ENCODE measurements at regions not wholly inside any gene's neighbourhood (a gene's known extent, or its start where the extent isn't known, plus 50 kb on each side); places are given as distances from the start of the nearest gene placed in this dataset.
"Not testable (repeated sequence)": the region's sequence is repeated elsewhere in the genome, so short reads cannot be mapped to it uniquely, and the experiment has no call there.

DNA sequence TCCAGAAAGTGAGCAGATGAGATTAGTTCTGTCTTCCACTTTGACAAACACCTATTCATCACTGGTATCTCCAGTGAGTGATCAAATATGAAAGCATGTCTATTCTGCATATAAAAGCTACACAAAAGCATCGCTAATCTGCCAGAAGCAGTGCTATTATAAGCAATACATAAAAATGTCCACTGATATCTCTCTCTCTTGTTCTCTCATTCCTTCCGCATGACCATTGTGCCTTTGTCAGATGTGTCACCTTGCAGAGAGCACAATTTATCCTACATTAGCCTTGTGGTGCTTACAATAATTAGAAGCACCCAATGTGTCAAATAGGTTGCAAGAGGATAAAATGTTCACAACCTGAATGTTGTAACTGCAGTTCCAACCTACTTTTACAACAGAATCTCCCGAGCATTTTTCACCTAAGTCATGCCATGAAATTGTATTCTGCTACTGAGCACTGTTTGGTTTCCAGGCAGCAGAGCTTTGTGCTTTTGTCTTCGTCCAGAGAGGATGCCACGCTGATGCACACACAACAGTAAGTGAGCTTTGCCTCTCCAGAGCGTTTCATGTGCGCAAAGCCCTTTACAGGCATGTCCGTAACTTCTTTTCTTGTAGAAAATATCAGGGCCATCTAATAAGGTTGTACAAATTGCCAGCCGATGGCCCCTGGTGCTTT lies 198.7 kb upstream of the PLD5 start:
- DNase-seq: no peak

DNA sequence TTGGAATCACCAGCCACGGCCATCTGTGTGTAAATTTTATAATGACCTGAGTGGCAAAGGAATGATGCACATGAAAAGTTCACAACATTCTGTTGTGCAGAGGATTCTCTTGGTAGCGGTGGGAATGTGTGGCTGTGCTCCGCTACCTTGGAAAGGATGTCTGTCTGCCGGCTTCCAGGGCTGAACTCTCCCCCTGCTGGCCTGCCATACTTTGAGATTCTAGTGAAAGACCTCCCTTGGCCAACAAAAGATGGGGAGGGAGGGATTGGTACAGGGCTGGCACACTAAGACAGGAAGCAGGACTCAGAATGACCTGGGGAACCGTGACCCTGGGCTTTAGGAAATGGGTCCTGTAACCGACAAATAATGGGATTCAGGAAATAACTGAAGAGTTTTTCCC lies 194.5 kb upstream of the PLD5 start:
- no peak for DNase-seq

DNA sequence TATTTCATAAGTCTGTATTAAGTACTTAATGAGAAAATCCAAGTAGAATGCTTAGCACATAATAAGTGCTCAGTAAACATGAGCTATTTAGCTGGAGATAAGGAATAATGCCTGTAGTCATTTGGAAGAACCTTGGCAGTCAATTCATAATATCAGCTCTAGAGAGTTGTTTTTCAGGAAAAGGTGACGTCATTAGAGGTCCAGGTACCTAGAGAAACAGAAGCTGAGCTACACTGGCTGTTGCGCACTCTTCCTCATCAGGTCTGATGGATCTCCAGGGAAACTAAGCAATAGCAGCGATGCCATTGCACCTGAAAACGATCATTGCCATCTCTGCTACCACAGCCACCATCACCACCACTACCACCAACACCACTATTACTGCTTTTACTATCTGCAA lies 187.8 kb upstream of the PLD5 start:
- no peak for DNase-seq

- no peak for DNase-seq
These were observed 186.3 kb upstream of the PLD5 start for GRCh38 chr1:242710847-242711246.

DNA sequence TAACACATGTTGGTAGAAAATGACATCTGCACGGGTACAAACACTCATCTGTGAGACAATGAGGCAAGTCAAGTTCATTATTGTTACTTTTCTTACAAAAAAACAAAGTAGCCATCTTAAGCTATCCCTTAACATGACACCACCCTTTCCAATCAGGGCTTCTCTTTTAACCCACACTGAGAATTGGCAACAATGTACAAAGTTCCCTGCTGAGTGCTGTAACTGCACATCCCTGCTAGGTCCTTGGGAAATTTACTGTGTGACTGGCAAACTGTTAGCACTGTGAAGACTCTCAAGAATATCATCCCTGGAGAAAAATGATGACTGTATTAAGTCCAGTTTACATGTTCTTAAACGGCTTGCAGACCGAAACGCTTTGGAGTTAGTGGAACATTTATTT lies 185.8 kb upstream of the PLD5 start:
- no peak for DNase-seq

GRCh38 chr1:242703467-242703866 lies 179.0 kb upstream of the PLD5 start:
- DNase-seq: no peak

GRCh38 chr1:242692988-242693387 lies 168.5 kb upstream of the PLD5 start:
- DNase-seq: no peak

DNA sequence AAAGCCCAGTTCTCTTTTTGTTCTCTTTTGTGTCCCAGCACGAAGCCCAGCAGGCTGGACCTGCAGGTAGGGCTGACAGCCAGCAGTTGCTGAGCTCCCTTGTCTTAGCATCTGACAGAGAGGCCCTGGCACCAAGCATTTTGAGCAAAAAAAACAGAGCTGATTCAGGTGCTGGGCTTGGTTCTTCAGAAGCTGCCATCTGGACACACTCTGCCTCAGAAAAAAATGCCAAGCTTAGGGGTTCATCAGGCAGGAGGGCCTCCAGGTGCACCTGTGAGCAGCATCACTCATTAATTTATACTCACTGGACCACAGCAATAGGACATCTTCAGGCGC lies 167.1 kb upstream of the PLD5 start:
- no peak for DNase-seq

GRCh38 chr1:242690849-242691609 lies 166.5 kb upstream of the PLD5 start:
- DNase-seq: no peak

DNA sequence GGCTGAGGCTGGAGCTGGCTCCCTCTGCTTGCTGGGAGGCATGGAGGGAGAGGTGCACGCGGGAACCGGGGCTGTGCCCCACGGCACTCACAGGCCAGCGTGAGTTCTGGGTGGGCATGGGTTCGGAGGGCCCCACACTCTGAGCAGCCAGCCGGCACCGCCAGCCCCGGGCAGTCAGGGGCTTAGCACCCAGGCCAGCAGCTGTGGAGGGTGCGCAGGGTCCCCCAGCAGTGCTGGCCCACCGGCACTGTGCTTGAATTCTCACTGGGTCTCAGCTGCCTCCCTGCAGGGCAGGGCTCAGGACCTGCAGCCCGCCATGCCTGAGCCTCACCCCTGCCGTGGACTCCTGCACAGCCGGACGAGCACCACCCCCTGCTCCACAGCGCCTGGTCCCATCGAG lies 164.9 kb upstream of the PLD5 start:
- DNase-seq: no peak

- no peak for DNase-seq
These were observed 150.6 kb upstream of the PLD5 start for GRCh38 chr1:242674951-242675645.

GRCh38 chr1:242673652-242674051 lies 149.2 kb upstream of the PLD5 start:
- DNase-seq: no peak

- DNase-seq: not testable (repeated sequence)
These were observed 148.7 kb upstream of the PLD5 start for GRCh38 chr1:242673165-242673564.

DNA sequence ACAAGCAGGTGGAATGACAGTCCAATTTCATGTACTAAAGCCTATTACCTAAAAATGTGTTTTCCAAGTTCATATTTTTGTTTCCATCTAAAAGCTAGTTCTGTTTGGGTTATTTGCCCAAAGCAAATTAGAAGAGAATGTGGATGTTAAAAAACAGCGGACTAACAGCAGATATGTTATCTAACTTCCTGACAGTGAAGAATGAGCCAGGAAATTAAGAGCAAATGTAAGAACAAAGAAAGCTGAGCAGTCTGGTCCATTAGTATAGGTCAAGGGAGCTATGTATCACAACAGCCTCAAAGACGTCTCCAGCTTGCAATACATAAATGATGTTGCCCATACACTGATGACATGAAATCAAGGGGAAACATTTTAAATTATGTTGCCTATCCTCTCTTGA lies 145.5 kb upstream of the PLD5 start:
- DNase-seq: no peak

DNA sequence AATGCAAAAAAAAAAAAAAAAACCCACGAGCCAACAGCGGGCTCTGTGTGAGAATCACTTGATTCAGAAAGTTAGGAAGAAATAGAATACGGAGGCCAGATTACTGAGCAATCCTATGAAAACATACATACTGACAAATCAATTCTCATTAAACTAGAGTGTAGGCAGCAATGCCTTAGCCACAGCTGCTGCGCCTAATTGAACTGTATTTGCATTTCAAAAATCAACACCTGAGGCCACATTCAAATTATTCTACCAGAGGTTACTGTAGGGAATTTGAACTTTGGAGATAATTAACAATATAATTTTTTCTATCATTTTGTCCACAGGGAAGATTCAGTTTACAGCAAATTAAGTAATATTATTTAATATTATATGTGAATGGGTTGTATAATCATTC lies 138.4 kb upstream of the PLD5 start:
- no peak for DNase-seq

GRCh38 chr1:242653772-242654171 lies 129.3 kb upstream of the PLD5 start:
- DNase-seq: not testable (repeated sequence)

DNA sequence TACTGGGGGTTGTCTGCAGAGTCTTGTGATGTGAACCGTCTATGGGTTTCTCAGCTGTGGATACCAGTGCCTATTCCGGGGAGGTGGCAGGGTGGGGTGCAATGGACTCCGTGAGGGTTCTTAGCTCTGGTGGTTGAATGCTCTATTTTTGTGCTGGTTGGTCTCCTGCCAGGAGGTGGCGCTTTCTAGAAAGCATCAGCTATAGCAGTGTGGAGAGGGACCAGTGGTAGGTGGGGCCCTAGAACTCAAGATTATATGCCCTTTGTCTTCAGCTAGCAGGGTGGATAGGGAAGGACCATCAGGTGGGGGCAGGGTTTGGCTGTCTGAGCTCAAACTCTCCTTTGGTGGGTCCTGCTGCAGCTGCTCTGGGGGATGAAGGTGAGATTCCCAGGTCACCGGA lies 127.3 kb upstream of the PLD5 start:
- DNase-seq: no peak

GRCh38 chr1:242641461-242641860 lies 117.0 kb upstream of the PLD5 start:
- no peak for DNase-seq

- no peak for DNase-seq
These were observed 114.6 kb upstream of the PLD5 start for GRCh38 chr1:242639104-242639503.

DNA sequence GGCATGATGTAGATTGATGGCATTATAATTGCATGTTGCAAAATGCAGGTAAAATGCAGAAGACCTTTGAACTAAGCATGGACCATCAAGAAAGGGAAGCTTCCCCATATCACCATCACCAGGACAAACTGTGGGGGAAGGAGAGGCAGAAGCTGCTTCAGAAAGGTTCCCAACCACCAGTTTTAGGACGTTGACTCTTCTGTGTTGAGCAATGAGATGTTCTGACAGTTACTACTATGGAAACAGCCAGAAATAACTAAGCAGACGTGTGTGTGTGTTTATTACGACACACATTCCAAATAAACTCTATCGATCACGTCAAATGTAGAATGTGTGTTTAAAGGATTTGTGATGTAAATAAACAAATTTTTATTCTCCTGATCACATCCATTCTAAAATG lies 110.2 kb upstream of the PLD5 start:
- DNase-seq: no peak

- DNase-seq: no peak
These were observed 104.9 kb upstream of the PLD5 start for GRCh38 chr1:242629396-242629795.

DNA sequence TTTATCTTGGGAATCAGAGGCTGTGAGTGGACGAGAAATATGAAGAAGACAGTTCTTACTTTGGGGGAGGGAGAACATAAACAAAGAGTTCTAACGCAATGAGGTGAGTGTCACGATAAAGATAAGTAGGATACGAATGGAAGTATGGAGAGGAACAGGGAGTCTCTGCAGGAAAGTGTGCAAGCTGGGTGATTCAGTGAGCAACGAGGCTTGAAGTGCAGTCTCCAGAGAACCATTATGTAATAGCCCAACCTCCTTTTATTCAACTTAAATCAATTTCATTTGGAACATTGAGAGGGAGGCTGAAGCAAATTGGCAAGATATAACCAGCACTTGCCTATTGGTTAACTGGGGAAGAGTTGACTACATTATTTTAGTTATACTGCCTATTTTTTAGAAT lies 99.3 kb upstream of the PLD5 start:
- DNase-seq: no peak

DNA sequence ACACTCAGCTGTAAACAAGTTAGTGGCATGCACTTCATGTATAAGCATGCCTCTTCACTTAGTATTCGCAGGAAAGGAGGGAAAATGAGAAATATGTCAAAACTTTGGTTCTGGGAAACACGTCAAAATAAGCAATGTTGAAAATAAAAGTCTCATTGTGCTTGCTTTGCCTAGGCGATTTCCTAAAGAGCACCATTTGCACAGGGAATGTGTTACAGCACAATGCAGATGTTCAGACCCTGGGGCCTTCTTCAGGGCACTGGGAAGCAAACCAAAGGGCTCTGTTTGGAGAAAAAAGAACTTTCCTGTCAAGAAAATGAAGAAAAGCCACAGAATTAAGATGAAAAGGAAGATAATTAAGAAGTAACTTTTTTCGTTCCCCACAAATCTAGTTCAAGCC lies 98.6 kb upstream of the PLD5 start:
- no peak for DNase-seq

DNA sequence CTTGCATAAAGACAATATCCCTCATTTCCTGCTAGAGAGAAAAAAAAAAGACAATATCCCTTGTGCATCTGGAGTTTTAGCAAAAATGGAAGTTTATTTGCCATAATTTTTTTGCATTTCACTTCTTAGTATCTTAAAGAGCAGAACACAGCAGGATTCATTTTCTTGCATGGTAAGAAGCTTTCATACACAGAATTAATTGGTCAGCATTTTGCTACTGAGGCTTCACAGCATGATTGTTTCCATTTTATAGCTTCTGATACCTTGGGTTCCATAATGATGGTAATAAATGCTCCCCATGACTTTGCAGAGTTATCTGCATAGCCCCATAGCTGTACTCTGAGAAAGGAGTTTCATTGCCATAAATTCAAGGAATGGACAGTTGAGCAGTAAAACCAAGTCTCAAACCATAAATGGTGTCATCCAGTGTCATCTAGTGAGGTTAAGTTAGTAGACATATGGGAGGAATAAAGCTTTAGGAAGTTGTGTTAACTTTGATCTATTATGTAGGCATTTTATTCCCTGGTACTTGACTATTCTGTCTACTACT lies 88.8 kb upstream of the PLD5 start:
- no peak for DNase-seq

Data from CD4-positive, alpha-beta T cell treated with Interleukin-10 for 1 hour (primary cell).